ENCODE measurements at regions not wholly inside any gene's neighbourhood (a gene's known extent, or its start where the extent isn't known, plus 50 kb on each side); places are given as distances from the start of the nearest gene placed in this dataset.

DNA sequence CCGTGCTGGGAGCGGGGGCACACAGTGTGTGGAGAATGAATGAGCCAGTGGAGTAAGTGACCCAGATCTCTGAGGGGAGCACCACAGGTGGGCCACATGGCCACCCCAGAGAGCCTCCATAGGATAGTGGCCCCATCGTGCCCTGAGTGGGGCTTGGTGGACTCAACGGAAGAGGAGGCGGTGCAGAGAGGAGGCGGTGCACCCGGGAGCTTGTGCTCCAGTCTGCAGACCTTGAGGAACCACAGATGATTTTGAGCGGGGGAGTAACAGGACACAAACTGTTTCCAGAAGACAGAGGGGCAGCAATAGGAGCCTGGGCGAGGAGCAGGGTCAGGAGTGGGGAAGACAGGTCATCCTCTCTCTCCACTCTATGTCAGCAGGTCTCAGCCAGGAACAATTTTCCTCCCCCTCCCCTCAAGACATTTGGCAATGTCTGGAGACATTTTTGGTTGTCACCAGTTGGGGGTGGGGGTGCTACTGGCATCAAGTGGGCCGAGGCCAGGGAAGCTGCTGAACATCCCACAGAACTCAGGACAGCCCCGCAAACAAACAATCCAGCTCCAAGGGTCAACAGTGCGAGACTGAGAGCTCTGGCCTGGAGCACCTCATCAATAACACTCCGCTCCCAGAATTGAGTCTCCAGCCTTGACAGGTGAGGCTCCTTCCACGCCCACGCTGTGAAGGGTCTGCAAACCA, 182.2 kb downstream of the USP12 start:
- no peak for DNase-seq

DNA sequence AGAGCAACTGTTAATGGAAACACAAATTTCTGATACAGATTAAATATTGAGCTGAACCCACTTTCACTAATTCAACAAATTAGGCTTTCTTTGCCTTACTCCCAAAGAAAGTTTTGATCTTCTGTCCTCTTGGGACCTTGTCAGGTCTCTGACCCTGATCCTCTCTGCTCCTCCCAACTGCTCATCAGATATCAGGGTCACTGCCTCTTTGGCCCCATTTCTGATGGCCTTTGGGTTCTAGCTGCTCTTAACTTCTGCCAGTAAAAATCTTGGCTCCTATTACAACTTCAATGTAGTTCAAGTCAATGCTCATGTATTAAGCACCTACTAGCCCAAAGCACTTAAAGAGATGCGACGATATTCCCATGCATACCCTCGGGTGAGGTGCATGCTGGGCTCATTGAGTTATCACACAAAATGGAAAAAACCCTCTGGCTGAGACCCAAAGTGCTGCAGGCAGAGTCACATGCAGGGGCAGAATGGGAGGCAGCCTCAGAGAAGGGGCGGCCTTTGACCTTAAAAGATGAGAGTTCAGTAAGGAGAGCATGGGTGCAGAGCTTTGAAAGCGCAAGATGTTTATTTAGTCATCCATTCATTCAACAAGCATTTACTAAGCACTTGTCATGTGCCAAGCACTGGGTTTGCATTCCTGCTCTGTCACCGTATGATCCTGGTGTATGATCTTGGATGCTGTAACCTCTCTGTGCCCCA, 183.4 kb downstream of the USP12 start:
- no peak for DNase-seq

DNA sequence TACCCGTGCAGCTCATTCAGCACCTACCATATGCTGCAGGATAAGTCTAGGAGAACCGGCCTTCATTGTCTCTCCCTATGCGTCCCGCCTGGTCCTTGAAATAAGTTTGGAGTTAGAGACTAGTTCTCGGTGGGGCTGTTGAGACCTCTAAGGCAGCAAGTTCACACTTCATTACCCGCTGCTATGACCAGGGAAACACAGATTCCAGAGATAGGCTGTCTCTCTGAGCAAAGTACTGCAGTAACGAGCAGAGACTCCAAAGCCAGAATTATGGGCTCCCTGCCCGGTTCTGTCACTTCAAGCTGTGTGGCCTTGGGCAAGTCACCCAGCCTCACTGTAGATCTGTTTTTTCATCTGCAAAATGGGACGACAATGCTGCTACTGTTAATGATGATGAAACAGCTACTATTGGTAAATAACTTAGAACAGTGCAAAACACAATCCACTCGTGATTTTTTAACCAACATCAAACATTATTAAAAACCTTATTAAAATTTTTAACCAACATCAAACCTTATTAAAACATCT, 184.1 kb downstream of the USP12 start:
- DNase-seq: no peak

DNA sequence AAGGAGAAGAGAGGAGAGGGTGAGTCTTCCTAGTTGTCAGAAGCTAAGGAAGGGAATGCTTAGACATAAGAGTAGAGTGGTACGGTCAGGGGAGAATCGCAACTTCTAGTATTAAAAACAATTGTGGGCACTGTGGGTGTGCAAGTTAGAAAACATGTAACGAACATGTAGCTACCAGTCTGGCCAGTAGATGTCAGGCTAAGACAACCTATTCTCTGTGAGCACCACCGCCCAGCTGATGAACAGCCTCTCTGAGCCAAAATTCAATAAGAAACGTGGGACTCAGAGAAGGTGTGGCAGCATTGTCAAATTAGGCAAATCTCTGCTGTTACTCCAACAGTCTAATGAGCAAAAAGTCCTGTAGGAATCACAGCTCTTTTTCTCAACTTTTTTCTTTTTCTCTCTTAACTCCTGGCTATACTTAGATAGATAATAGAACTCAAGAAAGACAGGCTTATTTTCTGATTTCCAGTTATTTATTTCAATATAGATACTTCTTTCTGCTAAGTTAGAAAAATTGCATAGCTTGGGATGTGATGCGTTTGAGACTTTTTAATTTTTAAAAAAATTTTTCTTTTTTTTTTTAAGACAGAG, 186.2 kb downstream of the USP12 start:
- DNase-seq: peak; percentile 65 to 68

DNA sequence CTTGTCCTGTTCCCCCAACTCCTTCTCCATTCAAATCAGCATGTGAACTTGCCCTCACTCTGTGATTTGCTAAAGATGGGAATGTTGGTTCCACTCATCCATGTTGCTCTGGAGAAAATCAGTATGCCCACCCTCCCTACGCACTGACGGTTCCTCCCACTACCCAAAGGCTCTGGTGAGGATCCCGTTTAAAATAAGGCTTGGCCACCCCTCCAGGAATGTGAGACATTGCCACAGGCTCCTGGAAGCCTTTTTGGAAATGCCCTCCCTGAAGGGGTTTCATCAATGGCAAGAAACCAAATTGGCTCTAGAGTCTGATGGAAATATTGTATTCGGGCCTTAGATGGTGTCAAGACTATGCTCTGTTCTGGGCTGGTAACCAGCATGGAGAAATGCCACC, 187.3 kb downstream of the USP12 start:
- DNase-seq: no peak

DNA sequence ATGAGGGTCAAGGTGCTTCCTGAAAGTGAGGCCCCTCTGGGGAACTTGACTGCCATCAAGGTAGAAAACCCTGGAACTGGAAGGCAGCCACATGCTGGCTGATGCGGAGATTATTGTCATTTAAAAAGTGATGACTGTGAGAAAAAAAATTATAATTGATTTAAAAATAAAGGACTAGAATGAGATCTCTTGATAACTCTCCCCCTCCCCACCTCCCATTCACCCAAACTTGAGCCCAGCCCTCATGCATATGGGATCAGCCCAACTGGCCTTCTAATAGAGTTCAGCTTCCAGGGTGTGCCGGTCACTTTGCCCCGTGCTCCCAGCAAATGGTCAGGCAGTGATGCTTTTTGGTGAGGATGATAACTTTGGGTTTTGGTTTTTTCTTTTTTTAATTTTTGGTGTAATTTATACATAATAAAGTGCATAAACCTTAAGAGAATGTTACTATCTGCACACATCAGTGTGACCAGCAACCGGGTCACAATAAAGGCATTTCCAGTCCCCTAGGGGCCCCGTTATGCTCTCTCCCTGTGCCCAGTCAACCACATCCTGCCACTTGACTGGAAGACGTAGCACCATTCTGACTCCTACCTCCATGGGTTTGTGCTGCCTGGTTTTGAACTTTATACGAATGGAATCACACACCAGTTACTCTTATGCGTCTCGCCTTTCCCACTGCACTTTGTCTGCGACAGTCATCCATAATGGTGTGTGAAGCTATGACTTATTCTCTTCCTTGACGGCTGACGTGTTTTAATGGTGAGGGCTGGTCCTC, 187.9 kb downstream of the USP12 start:
- no peak for DNase-seq

DNA sequence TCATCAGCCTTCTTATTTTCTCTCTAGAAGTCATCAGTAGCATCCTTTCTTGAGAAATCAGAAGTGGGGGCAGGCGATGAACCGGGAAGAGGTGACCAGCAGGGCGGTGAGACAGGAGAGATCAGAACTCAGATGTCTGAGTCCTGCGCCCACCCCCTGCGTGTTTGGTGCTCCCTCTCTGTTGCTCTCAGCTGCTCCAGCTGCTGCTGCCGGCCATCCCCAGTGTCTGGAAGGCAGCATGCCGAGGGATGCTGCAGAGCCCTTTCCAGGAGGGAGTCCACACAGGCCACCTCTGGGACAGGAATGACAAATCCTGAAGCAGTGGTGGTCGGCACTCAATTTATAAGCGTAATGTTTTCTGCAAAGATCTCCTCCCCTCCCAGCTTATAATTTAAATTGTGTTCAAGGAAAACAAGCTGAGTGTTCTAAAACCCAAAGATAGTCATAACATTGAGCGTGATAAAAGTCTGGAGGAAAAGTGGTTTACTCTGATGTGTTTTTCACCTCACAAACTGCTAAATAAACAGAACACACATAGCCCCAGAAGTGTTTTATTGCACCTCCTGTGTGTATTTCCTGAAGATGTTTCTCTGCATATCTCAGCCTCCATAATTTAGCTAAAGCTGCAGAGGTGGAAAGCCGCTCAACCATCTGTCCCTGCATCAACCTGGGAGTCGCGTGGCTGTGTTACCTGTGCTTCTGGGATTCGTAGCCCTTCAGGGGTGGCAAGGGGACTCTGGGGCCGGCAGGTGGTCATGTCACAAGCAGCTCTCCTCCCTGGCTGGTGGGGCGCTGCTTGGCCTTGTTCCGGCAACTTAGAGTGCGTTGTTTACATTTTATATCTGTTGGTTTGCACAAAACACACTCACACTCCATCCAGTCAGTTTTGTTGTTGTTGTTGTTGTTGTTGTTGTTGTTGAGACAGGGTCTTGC, 191.2 kb downstream of the USP12 start:
- no peak for DNase-seq

DNA sequence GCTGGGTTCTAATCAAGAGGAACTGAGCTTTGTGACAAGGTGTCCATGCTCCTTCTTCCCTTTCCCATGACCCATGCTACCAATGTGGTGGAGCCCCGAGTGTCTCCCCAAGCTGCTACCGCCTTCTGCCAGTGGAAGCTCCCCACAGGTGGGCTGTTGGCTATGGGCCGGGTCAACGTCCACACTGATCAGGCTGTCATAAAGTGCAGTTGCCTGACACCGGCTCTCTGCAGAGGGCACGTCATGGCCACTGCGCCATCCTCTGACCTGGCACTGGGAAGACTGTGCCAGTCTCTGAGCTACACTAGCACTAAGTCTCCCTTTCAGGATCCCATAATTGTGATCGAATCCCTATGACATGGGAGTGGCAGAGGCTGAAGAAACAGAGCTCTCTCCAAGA, 192.3 kb downstream of the USP12 start:
- DNase-seq: no peak

DNA sequence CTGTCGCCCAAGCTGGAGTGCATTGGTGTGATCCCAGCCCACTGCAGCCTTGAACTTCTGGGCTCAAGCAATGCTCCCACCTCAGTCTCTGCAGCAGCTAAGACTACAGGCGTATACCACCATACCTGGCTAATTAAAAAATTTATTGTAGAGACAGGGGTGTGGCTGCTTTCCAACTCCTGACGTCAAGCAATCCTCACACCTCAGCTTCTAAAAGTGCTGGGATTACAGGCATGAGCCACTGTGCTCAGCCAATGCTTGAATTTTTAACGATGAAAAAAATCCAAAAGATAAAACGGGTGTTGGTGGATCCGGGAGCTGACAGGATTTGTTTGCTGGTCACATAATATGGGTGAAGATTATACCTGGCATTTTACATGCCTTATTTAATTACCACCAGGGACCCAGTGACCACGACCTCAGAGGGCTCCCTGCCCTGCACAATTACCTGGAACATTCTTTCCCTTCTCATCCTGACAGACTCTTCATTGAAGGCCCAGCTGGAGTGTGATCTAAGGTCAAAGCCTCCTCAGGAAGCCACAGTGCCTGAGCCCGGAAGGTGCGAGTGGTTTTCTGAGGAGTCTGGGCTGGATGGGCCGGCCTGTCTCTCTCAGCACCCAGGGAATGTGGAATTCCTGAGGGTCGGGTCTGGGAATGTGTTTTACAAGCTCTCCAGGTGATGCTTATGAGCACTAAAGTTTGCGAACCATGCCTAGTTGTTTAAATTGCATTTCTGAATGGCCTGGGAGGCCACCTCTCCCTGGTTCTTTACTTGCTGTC, 193.3 kb downstream of the USP12 start:
- DNase-seq: no peak

DNA sequence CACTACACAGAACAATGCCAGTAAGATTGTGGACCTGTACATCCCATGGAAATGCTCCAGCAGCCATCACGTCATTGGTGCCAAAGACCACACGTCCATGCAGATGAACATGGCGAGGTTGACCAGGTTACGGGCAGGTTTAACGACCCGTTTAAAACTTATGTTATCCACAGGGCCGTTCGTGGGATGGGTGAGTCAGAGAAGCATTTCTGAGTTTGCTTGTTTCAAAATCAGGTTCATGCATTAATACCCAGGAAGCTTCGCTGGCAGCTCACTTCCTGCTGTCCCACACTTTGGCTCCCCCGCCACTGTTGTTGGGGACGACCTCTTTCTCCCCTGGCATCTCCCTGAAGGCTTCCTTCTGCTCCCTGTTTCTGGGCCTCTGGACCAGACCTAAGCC, 194.1 kb downstream of the USP12 start:
- DNase-seq: no peak

DNA sequence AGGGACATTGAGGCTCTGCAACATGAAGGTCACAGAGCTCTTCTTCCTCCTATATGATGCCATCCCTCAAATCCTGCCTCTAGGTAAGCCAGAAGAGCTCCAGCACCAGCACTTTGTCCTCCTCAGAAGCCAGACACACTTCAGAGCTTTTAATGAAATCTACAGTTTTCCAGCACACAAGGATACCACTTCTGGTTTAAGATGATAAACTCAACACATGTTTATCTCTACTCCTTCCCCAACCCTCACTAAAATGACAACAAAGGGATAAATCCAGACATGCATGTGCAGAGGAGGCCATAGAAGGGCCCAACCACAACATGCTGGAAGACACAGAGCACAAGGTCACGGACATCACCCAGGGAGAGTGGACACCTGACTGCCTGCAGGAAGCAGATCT, 195.3 kb downstream of the USP12 start:
- no peak for DNase-seq

DNA sequence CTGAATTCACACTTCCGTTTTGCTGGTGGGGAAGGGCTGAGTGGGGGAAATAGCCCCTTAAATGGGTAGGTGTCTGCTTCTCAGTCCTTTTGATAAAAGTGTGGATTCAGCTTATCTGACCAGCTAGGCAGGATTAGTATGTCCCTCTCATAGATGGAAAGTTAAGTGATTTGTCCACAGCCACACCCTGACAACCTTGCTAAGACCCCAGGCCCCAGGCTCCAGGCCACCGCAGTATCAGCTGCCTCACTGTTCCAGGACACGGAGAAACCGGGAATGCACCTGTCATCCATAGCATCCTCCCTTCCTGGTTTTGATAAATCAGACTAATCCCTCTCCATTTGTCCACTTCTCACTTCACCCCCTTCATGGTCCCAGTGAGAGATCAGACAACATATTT, 197.7 kb downstream of the USP12 start:
- DNase-seq: no peak

DNA sequence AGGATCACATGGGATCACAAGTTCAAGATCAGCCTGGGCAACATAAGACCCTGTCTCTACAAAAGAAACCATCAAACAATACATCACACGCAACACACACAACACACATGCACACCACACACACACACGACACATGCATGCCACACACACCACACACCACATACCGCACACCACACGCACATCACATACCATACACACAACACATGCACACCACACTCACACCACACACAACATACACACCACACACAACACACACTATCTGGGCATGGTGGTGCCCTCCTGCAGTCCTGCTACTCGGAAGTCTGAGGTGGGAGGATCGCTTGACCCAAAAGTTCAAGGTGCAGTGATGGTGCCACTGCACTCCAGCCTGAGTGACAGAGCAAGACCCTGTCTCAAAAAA, 198.3 kb downstream of the USP12 start:
- no peak for DNase-seq

DNA sequence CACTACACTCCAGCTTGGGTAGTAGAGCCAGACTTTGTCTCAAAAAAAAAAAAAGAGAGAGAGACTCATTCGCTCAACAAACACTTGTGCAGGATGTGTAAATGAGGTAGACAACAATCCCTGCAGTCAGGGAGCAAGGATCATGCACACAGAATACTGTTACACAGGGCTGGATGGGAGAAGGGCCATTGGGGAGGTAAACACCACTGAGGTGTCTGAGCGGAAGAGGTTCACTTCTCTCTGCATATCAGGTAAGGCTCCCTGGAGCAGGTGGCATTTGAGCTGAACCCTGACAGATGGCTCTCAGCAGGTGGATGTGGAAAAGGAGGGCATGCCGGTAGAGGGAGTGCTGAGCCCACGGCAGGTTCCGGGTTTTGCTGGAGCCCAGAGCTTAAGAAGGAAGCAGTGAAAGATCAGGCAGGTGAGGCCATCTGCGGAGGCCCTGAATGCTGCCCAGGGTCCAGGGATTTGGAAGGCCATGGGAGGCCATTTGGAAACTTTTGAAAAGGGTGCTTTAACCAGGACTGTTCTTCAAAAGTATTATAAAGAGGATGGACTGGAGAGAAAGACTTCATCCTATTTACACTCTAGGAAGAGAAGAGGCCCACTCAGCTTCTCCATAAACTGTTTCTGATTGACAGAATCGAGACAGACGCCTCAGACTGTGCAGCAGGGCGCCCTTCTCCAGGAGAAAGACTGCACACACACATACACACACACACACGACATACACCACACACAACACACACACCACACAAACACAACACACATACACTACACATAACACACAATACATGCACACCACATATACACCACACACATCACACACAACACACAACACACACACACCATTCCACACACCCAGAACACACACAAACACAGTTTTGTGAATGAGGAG, 199.4 kb downstream of the USP12 start:
- peak in 1 of 2 experiments; percentile 3 for DNase-seq

DNA sequence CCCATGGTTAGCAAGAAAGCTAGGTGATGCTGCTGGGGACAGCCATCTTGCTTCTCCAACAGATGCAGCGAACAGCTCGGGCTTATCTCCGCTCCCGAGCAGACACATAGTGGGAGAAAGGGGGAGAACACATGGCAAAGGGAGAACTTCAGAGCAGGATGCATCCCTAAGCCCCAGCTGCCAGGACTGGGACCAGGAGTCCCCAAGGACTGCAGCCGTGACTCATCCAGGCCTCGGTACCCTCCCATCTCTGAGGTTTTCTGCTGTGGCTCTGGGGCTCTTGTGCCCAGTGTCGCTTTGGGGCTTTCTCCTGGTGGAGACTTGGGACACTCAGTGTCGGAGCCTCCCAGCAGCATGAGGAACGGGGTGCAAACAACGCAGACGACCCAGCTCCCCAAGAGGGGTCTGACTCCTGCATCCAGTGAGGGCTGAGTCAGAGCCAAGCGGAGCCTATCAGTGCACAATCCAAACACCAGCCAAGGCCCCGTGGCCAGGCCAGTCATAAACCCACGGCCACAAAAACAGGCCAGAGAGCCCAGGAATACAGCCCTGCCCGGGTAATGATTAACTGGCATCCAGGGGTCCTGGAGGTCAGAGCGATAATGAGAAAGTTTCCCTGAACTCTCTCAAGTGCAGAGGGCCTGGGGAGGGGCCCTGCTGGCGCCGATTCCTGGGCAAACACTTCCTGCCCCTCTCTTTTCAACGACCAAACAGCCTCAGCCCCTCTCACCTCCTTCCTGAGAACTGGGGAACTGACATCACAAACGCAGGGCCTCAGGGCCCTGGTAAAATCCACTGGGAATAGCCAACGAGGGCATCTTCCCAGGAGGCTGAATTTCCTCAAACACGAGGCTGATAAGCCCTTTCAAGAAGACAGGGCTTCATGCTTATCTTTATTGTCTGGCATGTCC, 202.9 kb downstream of the USP12 start:
- no peak for DNase-seq

DNA sequence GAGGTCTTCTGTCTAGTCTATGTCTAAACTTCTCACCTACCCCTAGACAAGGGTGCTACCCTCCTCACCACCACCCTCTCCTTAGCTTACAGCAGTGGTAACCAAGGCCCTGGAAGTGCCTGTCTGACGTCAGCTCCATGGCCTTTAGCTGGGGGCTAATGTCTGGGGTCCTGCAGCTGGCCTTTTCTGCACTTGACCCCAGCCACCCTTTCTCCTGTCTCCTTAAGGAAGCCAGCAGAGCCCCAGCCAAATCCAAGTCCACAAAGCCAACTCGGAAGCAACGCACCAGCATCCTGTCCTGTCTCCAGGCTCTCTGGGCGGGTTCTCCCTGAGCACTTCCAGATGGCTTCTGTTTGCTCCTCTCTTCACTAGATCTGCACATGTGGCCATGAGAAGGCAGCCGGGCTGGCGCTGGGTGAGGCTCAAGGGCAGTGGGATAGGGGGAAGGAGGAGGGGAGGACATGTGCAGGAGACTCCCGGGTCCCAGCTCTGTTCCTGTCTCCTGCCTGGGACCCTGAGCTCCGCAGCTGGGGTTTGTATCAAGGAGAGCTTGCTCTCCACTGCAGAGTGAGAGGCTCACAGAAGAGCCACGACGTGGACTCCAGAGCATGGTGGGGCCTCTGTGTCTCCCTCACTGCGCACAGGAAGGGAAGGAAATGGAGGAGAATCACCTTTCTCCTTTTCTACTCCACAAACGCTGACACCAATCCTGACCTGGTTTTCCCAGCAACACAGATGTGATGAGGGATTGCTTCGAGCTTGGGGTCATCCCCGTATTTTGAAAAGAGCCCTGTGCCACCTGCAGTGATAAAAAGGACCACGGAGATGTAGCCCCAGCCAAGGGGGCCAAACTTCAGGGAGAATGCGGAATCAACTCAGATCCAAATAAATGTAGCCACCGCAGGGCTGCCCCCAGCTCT, 204.2 kb downstream of the USP12 start:
- no peak for DNase-seq

DNA sequence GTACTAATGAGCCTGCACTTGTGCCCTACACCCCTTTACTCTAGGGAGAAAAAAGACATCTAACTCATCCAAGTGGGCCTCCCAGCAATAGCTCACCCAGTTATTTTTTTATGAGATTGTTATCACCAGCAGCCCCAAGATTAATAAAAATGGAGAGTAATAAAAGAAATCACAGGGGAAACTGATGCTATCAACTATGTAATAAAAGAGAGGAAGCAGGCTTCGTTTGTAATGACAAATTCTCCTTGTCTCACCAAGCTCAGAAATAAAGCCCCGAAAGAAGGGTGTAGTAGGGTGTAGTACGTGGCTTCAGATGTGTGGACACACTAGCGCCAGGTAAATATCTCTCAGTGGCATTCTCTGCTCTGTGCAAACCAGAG, 204.9 kb downstream of the USP12 start:
- DNase-seq: no peak

All from activated CD4-positive, alpha-beta T cell treated with anti-CD3 and anti-CD28 coated beads, Interleukin-2, amount 50 U/mL, for 4 hours (primary cell).